A673 (cell line): ENCODE measurements at regions not wholly inside any gene's neighbourhood (a gene's known extent, or its start where the extent isn't known, plus 50 kb on each side); places are given as distances from the start of the nearest gene placed in this dataset.

Source experiments
- CTCF ChIP-seq: fragments of 300-800, 200-600 bp; sonication (generic); conservative IDR thresholded peaks from 2 replicates; pipeline ENCODE4 v1.5.1; 2017; ENCODE audit warnings: low read depth, mild to moderate bottlenecking, antibody characterized with exemption, low read length, moderate library complexity, mixed read lengths
- EZH2 ChIP-seq: fragments of 200-600 bp; sonication (generic); IDR thresholded peaks from 2 replicates; pipeline ENCODE4 v1.6.1; 2017; ENCODE audit warnings: borderline replicate concordance, low read depth, mild to moderate bottlenecking, mixed read lengths, antibody characterized with exemption, low read length; ENCODE audit not compliant: poor library complexity, severe bottlenecking

- no peak for TF ChIP-seq CTCF
- no peak for TF ChIP-seq EZH2
These were observed 241.7 kb upstream of the KCNN2 start for GRCh38 chr5:114120166-114120565.
